PC-3 (cell line): ENCODE measurements at regions not wholly inside any gene's neighbourhood (a gene's known extent, or its start where the extent isn't known, plus 50 kb on each side); places are given as distances from the start of the nearest gene placed in this dataset.

Experiments used
- ATAC-seq: fragments of 200-7000 bp; cut with Tn5 transposase; 2 replicates; pipeline ENCODE4 v1.9.1; 2020; ENCODE audit warnings: mild to moderate bottlenecking, moderate library complexity
- BruUV-seq: library from RNA; stranded (reverse); fragments of 400-500 nt; replicated peaks from 2 replicates; lab custom pipeline; 2021; lab: Mats Ljungman, UMichigan
- CTCF ChIA-PET: fragments of 300-600 bp; sonication (Branson Sonifier 250); formaldehyde crosslinking; loops from one replicate; lab custom pipeline; 2022; ENCODE audit warnings: antibody characterized with exemption; lab: Charles Lee
- POLR2A ChIA-PET: fragments of 300-600 bp; sonication (Branson Sonifier 250); formaldehyde crosslinking; loops from one replicate; lab custom pipeline; 2022; ENCODE audit warnings: antibody characterized with exemption; ENCODE audit not compliant: unreplicated experiment; lab: Charles Lee
- DNase-seq: peaks from one replicate; pipeline ENCODE4 v3.0.0-alpha.2; 2015
- H2AFZ ChIP-seq: fragments of 300-600 bp; sonication (generic); 2 replicates; pipeline ENCODE4 v1.6.0; 2016; ENCODE audit warnings: antibody characterized with exemption, low read length
- H3F3A ChIP-seq: fragments of 300-600 bp; sonication (generic); one replicate; pipeline ENCODE4 v1.6.0; 2017; ENCODE audit warnings: antibody characterized with exemption, low read length, control low read depth, mild to moderate bottlenecking; ENCODE audit not compliant: unreplicated experiment
- H3K27ac ChIP-seq: fragments of 300-600 bp; sonication (generic); 2 replicates; pipeline ENCODE4 v1.5.1; 2016; ENCODE audit warnings: mild to moderate bottlenecking, low read length
- H3K27me3 ChIP-seq: fragments of 300-600 bp; sonication (generic); 2 replicates; pipeline ENCODE4 v1.6.1; 2016; ENCODE audit warnings: low read length, mixed read lengths
- H3K36me3 ChIP-seq: fragments of 300-600 bp; sonication (generic); 2 replicates; pipeline ENCODE4 v1.6.1; 2016; ENCODE audit warnings: low read depth, mixed run types, low read length, mixed read lengths
- H3K4me1 ChIP-seq: fragments of 300-600 bp; sonication (generic); 2 replicates; pipeline ENCODE4 v1.5.1; 2016; ENCODE audit warnings: low read length; ENCODE audit not compliant: insufficient read depth
- H3K4me2 ChIP-seq: fragments of 300-600 bp; sonication (generic); 2 replicates; pipeline ENCODE4 v1.6.0; 2016; ENCODE audit warnings: low read length
- H3K4me3 ChIP-seq: fragments of 300-600 bp; sonication (generic); 2 replicates; pipeline ENCODE4 v1.5.1; 2016; ENCODE audit warnings: mild to moderate bottlenecking, low read length, mixed read lengths
- H3K79me2 ChIP-seq: fragments of 300-600 bp; sonication (generic); 2 replicates; pipeline ENCODE4 v1.6.1; 2017; ENCODE audit warnings: low read length, mixed read lengths
- H3K9ac ChIP-seq: fragments of 300-600 bp; sonication (generic); 2 replicates; pipeline ENCODE4 v1.6.0; 2016; ENCODE audit warnings: mild to moderate bottlenecking, low read length
- H3K9me2 ChIP-seq: fragments of 300-600 bp; sonication (generic); replicated peaks from 2 replicates; pipeline ENCODE4 v1.6.1; 2016; ENCODE audit warnings: mixed run types, low read length, mixed read lengths
- H3K9me3 ChIP-seq: fragments of 300-600 bp; sonication (generic); 2 replicates; pipeline ENCODE4 v1.6.1; 2016; ENCODE audit warnings: low read length, mixed read lengths
- H4K20me1 ChIP-seq: fragments of 300-600 bp; sonication (generic); 2 replicates; pipeline ENCODE4 v1.6.1; 2016; ENCODE audit warnings: low read length, mixed read lengths
- CTCF ChIP-seq: fragments of 300-600 bp; sonication (generic); conservative IDR thresholded peaks from 2 replicates; pipeline ENCODE4 v1.5.1; 2017; ENCODE audit warnings: antibody characterized with exemption, low read depth, mild to moderate bottlenecking, low read length
- EZH2 ChIP-seq: fragments of 300-600 bp; sonication (generic); IDR thresholded peaks from one replicate; pipeline ENCODE4 v1.6.1; 2017; ENCODE audit warnings: antibody characterized with exemption, mild to moderate bottlenecking, low read length; ENCODE audit not compliant: unreplicated experiment
- EZH2phosphoT487 ChIP-seq: fragments of 300-600 bp; sonication (generic); IDR thresholded peaks from 2 replicates; pipeline ENCODE4 v1.6.1; 2018; ENCODE audit warnings: mild to moderate bottlenecking, antibody characterized with exemption, low read length, borderline replicate concordance
- intact Hi-C: fragments of 100-400 bp; cut with micrococcal nuclease; formaldehyde crosslinking; loops from 2 replicates; pipeline ENCODE4 v1.9.0; 2023

GRCh38 chr14:55760789-55761566 is 181.0 kb downstream of the KTN1 start:
- H2AFZ ChIP-seq, result no peak overlapping the region
- no peaks in the 10 kb centered on the region for H3K79me2 ChIP-seq
- H3K4me2 ChIP-seq, result no peak overlapping the region
- DNase-seq (no peak), ATAC-seq (no peak)
- no peaks in the 10 kb centered on the region for H3F3A ChIP-seq
- intact Hi-C loops, result no loop called here
- no peak overlapping the region for H3K27ac ChIP-seq
- H3K36me3 ChIP-seq, result no peaks in the 10 kb centered on the region
- H3K9ac ChIP-seq, result no peak overlapping the region
- POLR2A ChIA-PET, result no interaction called here
- no peaks in the 10 kb centered on the region for H3K9me2 ChIP-seq
- no TSS peak for BruUV-seq
- H4K20me1 ChIP-seq, result no peaks in the 10 kb centered on the region
- TF ChIP-seq EZH2phosphoT487, result no peak
- H3K4me1 ChIP-seq, result no peaks in the 10 kb centered on the region
- H3K9me3 ChIP-seq, result no peaks in the 10 kb centered on the region
- H3K4me3 ChIP-seq, result no peak overlapping the region
- CTCF ChIA-PET, result no interaction called here
- no peaks in the 10 kb centered on the region for H3K27me3 ChIP-seq

GRCh38 chr14:55761651-55762050 is 181.6 kb downstream of the KTN1 start:
- CTCF ChIA-PET, result no interaction called here
- BruUV-seq, result no TSS peak
- POLR2A ChIA-PET, result no interaction called here

GRCh38 chr14:55762595-55763232 is 182.7 kb downstream of the KTN1 start:
- H3K4me2 ChIP-seq, result no peak overlapping the region
- TF ChIP-seq EZH2, result no peak
- TF ChIP-seq EZH2phosphoT487, result no peak
- TF ChIP-seq CTCF, result no peak

More at GRCh38 chr14:55761651-55762050, 181.6 kb downstream of the KTN1 start:
- no peak overlapping the region for H3K9ac ChIP-seq
- no peak overlapping the region for H2AFZ ChIP-seq
- H3K4me1 ChIP-seq, result no peaks in the 10 kb centered on the region
- H3K27ac ChIP-seq, result no peak overlapping the region
- no peaks in the 10 kb centered on the region for H3K9me2 ChIP-seq
- no peaks in the 10 kb centered on the region for H3K9me3 ChIP-seq
- no peak for TF ChIP-seq CTCF
- TF ChIP-seq EZH2phosphoT487, result no peak
- no peak for TF ChIP-seq EZH2
- H3K4me2 ChIP-seq, result no peak overlapping the region
- no peaks in the 10 kb centered on the region for H3K79me2 ChIP-seq
- H3F3A ChIP-seq, result no peaks in the 10 kb centered on the region
- H3K4me3 ChIP-seq, result no peak overlapping the region
- no peaks in the 10 kb centered on the region for H3K36me3 ChIP-seq
- no peak for DNase-seq
- intact Hi-C loops, result no loop called here
- ATAC-seq, result no peak
- no peaks in the 10 kb centered on the region for H4K20me1 ChIP-seq
- no peaks in the 10 kb centered on the region for H3K27me3 ChIP-seq

More at GRCh38 chr14:55762595-55763232, 182.7 kb downstream of the KTN1 start:
- no peaks in the 10 kb centered on the region for H3K36me3 ChIP-seq
- ChIA-PET CTCF (no interaction called here), POLR2A (no interaction called here)
- no peaks in the 10 kb centered on the region for H3K79me2 ChIP-seq
- no peaks in the 10 kb centered on the region for H3F3A ChIP-seq
- no peak for ATAC-seq
- no peak for DNase-seq
- no TSS peak for BruUV-seq
- no peaks in the 10 kb centered on the region for H3K4me1 ChIP-seq
- no peak overlapping the region for H2AFZ ChIP-seq
- H3K9me2 ChIP-seq, result no peaks in the 10 kb centered on the region
- H3K27me3 ChIP-seq, result no peaks in the 10 kb centered on the region
- no peak overlapping the region for H3K9ac ChIP-seq
- no peaks in the 10 kb centered on the region for H3K9me3 ChIP-seq
- H3K4me3 ChIP-seq, result no peak overlapping the region
- no peaks in the 10 kb centered on the region for H4K20me1 ChIP-seq
- intact Hi-C loops, result no loop called here
- H3K27ac ChIP-seq, result no peak overlapping the region
